Tibial artery (tissue), 4 donors: ENCODE measurements at regions not wholly inside any gene's neighbourhood (a gene's known extent, or its start where the extent isn't known, plus 50 kb on each side); places are given as distances from the start of the nearest gene placed in this dataset.

Experiments used
- DNase-seq, 2 donors: peaks; one replicate each; pipeline ENCODE4 v3.0.0-alpha.2; 2019
- H3K27ac ChIP-seq, 2 donors: fragments of 200-600 bp; sonication (generic) in 1 of 2; 1 replicate in 1 of 2; 2 replicates in 1 of 2; pipeline ENCODE4 v1.5.1; 2018 to 2019; ENCODE audit warnings: mild to moderate bottlenecking in 1 of 2
- H3K27me3 ChIP-seq, 2 donors: fragments of 200-600 bp; sonication (generic) in 1 of 2; one replicate each; pipeline versions ENCODE4 v1.5.1 to v1.6.0; 2016 to 2019
- H3K36me3 ChIP-seq, 3 donors: fragments of 200-600 bp; sonication (generic) in 2 of 3; one replicate each; pipeline ENCODE4 v1.5.1; 2016 to 2019; ENCODE audit warnings: mild to moderate bottlenecking in 2 of 3
- H3K4me1 ChIP-seq, 4 donors: fragments of 200-600 bp; sonication (generic) in 2 of 4; 1 replicate in 3 of 4; 2 replicates in 1 of 4; pipeline ENCODE4 v1.5.1; 2016 to 2019
- H3K4me3 ChIP-seq, 2 donors: fragments of 200-600 bp; sonication (generic) in 1 of 2; 1 replicate in 1 of 2; 2 replicates in 1 of 2; pipeline ENCODE4 v1.5.1; 2018 to 2019; ENCODE audit warnings: mild to moderate bottlenecking in 2 of 2
- H3K9me3 ChIP-seq, 3 donors: fragments of 200-600 bp; sonication (generic) in 1 of 3; one replicate each; pipeline ENCODE4 v1.5.1; 2016 to 2019
- intact Hi-C: fragments of 100-400 bp; cut with DNase I; formaldehyde crosslinking; loops from one replicate; pipeline ENCODE4 v1.15.0; 2023; ENCODE audit warnings: low total_unique reads
- TF ChIP-seq, protein P1 (sequence below), 2 experiments: fragments of 200-600 bp in 1 of 2; fragments of 450-650 bp in 1 of 2; IDR thresholded peaks; one replicate each; pipeline ENCODE4 v1.5.1; 2017 to 2019; ENCODE audit warnings: antibody characterized with exemption in 2 of 2, mild to moderate bottlenecking in 1 of 2, moderate library complexity in 1 of 2

DNA sequence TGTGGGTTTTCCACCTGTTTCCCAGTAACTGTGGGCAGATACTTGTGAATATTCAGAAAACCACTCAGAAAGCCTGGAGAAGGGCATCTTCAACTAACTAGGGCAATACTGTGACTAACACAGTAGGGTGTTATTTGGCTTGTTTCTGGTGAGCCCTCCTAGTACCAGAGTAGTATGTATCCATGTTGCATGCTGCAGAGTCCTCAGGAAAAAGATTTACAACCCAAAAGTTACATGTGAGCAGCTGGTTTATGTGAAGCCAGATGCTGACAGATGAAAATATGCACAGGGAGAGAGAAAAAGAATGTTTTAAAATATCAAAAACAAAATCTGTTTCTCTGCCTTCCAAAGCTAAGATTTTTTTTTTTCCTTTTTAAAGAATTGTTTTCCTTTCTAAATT, 333.2 kb upstream of the UBE2E3 start:
- no peak overlapping the region for H3K4me3 ChIP-seq
- no peaks in the 10 kb centered on the region for H3K36me3 ChIP-seq
- TF ChIP-seq, protein P1, sequence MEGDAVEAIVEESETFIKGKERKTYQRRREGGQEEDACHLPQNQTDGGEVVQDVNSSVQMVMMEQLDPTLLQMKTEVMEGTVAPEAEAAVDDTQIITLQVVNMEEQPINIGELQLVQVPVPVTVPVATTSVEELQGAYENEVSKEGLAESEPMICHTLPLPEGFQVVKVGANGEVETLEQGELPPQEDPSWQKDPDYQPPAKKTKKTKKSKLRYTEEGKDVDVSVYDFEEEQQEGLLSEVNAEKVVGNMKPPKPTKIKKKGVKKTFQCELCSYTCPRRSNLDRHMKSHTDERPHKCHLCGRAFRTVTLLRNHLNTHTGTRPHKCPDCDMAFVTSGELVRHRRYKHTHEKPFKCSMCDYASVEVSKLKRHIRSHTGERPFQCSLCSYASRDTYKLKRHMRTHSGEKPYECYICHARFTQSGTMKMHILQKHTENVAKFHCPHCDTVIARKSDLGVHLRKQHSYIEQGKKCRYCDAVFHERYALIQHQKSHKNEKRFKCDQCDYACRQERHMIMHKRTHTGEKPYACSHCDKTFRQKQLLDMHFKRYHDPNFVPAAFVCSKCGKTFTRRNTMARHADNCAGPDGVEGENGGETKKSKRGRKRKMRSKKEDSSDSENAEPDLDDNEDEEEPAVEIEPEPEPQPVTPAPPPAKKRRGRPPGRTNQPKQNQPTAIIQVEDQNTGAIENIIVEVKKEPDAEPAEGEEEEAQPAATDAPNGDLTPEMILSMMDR (IDR thresholded peaks at IDR 0.05) = no peak
- intact Hi-C loops = no loop called here
- no peaks in the 10 kb centered on the region for H3K9me3 ChIP-seq
- H3K27me3 ChIP-seq = no peaks in the 10 kb centered on the region
- no peak for DNase-seq
- H3K27ac ChIP-seq = no peak overlapping the region
- peaks cover 0 to 8% (median 3%) of the 10 kb centered on the region in 4 donors for H3K4me1 ChIP-seq

DNA sequence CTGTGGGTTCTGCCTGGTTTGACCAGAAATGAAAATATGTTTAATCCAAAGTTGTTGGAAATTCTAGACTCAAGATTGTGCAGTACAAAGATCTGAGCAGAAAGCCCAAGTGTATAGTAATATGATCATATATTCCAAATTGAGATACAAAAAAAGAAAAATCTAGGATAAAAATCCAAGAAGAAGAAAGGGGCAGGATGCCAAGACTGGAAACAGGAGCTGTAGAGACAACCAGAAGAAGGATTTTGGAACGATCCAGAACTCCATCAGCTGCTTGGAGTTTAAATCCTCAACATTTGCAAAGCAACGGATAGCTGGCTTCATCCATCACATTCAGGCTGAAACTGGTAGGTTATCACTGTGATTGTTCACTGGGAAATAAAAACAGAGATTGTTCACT, 333.6 kb upstream of the UBE2E3 start:
- no peaks in the 10 kb centered on the region for H3K27me3 ChIP-seq
- H3K4me1 ChIP-seq = peaks cover 0 to 8% (median 3%) of the 10 kb centered on the region in 4 donors
- TF ChIP-seq, protein P1 (IDR thresholded peaks at IDR 0.05) = no peak
- H3K9me3 ChIP-seq = no peaks in the 10 kb centered on the region
- intact Hi-C loops = no loop called here
- DNase-seq = no peak
- no peak overlapping the region for H3K27ac ChIP-seq
- no peak overlapping the region for H3K4me3 ChIP-seq
- H3K36me3 ChIP-seq = no peaks in the 10 kb centered on the region

DNA sequence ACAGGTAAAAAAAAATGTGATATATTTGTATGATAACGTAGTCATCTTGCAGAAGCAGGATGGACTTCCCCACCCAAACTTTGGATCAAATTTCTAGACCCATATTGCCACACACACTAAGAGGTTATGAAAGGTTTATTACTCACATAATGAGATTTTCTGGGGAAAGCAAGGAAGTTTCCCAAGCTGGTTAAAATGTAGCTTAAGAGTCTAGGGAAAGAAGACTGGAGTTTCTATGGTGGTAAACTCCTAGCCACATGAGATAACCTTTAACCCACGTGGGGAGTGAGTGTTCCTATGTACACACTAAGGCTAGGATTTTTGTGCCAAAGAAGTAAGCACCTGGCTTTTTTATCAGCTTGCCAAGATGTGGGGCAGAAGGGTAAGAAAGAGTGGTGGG, 335.7 kb upstream of the UBE2E3 start:
- H3K4me1 ChIP-seq = peaks cover 0 to 8% (median 3%) of the 10 kb centered on the region in 4 donors
- intact Hi-C loops = no loop called here
- TF ChIP-seq, protein P1 (IDR thresholded peaks at IDR 0.05) = no peak
- no peaks in the 10 kb centered on the region for H3K27me3 ChIP-seq
- no peaks in the 10 kb centered on the region for H3K9me3 ChIP-seq
- no peaks in the 10 kb centered on the region for H3K36me3 ChIP-seq
- no peak for DNase-seq
- no peak overlapping the region for H3K4me3 ChIP-seq
- H3K27ac ChIP-seq = no peak overlapping the region

DNA sequence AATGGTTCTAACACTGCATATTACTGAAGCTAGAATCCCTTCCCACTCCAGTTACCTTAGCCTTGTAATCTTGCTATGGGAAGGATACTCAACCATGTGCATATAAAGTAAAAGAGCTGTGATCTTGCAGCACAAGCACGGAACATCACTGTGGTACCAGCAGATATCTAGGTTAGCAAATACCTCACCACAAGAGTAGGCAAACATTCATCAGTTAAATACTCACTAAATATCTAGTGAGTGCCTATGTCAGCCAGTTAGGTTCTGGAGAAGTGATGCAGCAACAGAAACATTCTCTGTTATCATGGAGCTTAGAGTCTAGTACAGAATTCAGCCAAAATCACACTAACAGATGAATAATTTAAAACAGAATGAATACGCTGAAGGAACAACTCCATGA, 349.6 kb upstream of the UBE2E3 start:
- TF ChIP-seq, protein P1 (IDR thresholded peaks at IDR 0.05) = no peak
- no peak for DNase-seq
- Histone ChIP-seq H3K27me3 (no peaks in the 10 kb centered on the region), H3K9me3 (no peaks in the 10 kb centered on the region), H3K27ac (no peak overlapping the region), H3K4me3 (no peak overlapping the region), H3K4me1 (no peaks in the 10 kb centered on the region), H3K36me3 (no peaks in the 10 kb centered on the region)
- intact Hi-C loops = no loop called here

DNA sequence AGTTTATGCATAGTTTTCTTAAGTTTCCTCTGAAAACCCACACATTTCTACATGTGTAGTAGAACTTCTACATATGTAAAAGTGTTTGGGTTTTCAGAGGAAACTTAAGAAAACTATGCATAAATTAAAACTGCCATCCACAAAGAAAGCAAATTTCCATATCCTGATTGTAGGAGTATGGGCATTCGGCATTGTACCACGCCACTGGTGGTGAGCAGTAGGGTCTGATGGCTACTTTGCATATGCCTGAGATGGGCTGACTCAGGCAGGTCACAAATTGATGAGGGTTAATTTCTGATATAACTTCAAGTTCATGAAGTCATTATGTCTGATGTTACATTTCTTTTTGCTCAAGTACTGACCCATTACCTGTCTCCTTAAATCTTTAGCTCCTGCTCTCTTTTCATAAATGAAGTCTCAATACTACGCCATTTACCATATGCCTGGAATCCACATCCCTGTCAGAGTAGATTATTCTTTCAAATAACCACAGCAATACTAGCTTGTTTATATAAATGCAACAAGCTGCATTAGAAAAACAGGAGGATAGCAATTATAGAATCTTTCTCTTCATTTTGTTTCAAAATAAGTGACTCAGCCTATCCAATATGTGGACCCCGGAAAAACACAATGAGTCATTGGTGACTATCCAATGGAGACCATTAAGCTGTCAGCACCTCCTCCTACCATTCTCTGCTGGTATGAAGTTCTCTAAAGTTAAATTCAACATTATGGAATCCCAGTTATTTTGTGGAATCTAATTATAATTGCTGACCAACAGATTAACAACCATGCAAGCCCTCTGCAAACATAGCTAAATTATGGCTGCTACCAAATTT, 355.2 kb upstream of the UBE2E3 start:
- H3K27me3 ChIP-seq = no peaks in the 10 kb centered on the region
- no peak overlapping the region for H3K4me3 ChIP-seq
- no peaks in the 10 kb centered on the region for H3K4me1 ChIP-seq
- DNase-seq = no peak
- H3K36me3 ChIP-seq = no peaks in the 10 kb centered on the region
- H3K9me3 ChIP-seq = no peaks in the 10 kb centered on the region
- intact Hi-C loops = no loop called here
- TF ChIP-seq, protein P1 (IDR thresholded peaks at IDR 0.05) = no peak
- H3K27ac ChIP-seq = no peak overlapping the region
